ENCODE measurements at regions not wholly inside any gene's neighbourhood (a gene's known extent, or its start where the extent isn't known, plus 50 kb on each side); places are given as distances from the start of the nearest gene placed in this dataset.

GRCh38 chr3:24867783-24868182 is 373.1 kb upstream of the THRB start:
- H3K14ac ChIP-seq (ENCODE audit: insufficient read length): no peak overlapping the region
- WGBS, 2 experiments (ENCODE audit: extremely low coverage in 1 of 2, insufficient coverage in 1 of 2, insufficient read length in 1 of 2, insufficient replicate concordance in 2 of 2, low coverage in 1 of 2, low lambda C conversion rate in 2 of 2, missing lambda C conversion rate in 1 of 2): 89% methylated on average over 4 of the region's 4 CpGs; no CpG with 5 or more reads in 1 of the 2 experiments
- CTCF ChIA-PET (ENCODE audit: partially characterized antibody): no interaction called here
- no peak for TF ChIP-seq BRCA1 (IDR thresholded peaks at IDR 0.05; ENCODE audit: low read depth, low read length)

More at GRCh38 chr3:24867783-24868182, 373.1 kb upstream of the THRB start:
- no peak overlapping the region for H3K4ac ChIP-seq (replicated peaks; ENCODE audit: insufficient read length, low read depth, low read length)
- no peak overlapping the region for H4K8ac ChIP-seq (ENCODE audit: extremely low read depth, insufficient read depth, low read length)
- H3K79me2 ChIP-seq (ENCODE audit: control insufficient read depth in 1 of 2, insufficient read depth in 2 of 2, low read length in 2 of 2): no peaks in the 10 kb centered on the region
- no peaks in the 10 kb centered on the region for H3K79me1 ChIP-seq (ENCODE audit: low read depth, low read length)
- H3K4me3 ChIP-seq (ENCODE audit: extremely low read depth in 1 of 4, insufficient read depth in 2 of 4, low read depth in 3 of 4, low read length in 4 of 4): no peak overlapping the region
- H4K5ac ChIP-seq (ENCODE audit: insufficient read length, low read depth, low read length): no peak overlapping the region
- H2BK15ac ChIP-seq (ENCODE audit: low read length): no peak overlapping the region
- no peak overlapping the region for H2BK20ac ChIP-seq (ENCODE audit: low read length)
- no peak for DNase-seq (ENCODE audit: low read depth in 1 of 2, low spot score in 2 of 2)
- H3K36me3 ChIP-seq (ENCODE audit: control insufficient read depth in 2 of 4, insufficient read depth in 4 of 4, low read length in 3 of 4): no peaks in the 10 kb centered on the region
- FAIRE-seq: no peak
- POLR2A ChIA-PET (ENCODE audit: partially characterized antibody): no interaction called here
- H3K27me3 ChIP-seq (replicated peaks in 1 of 4; ENCODE audit: control insufficient read depth in 3 of 4, extremely low read depth in 1 of 4, insufficient read depth in 3 of 4, low read length in 3 of 4): no peaks in the 10 kb centered on the region
- H2BK12ac ChIP-seq (ENCODE audit: low read depth, low read length): no peak overlapping the region
- H4K91ac ChIP-seq (replicated peaks; ENCODE audit: insufficient read length, low read length): no peak overlapping the region
- H3K9ac ChIP-seq (replicated peaks in 1 of 4; ENCODE audit: extremely low read depth in 1 of 4, low read depth in 3 of 4, low read length in 3 of 4): no peak overlapping the region
- 0 out of 7 replicates have a peak, but pooled peaks cover 0 to 4% (median 1%) of the 10 kb centered on the region in 4 experiments for H3K4me1 ChIP-seq (replicated peaks in 1 of 4; ENCODE audit: control insufficient read depth in 3 of 4, insufficient read depth in 4 of 4, low read length in 3 of 4)
- no peaks in the 10 kb centered on the region for H4K20me1 ChIP-seq (replicated peaks in 1 of 2; ENCODE audit: control insufficient read depth in 1 of 2, insufficient read depth in 2 of 2, low read length in 2 of 2)
- no peak overlapping the region for H3K18ac ChIP-seq (ENCODE audit: extremely low read depth, low read length)
- no peak overlapping the region for H2BK120ac ChIP-seq (replicated peaks; ENCODE audit: low read depth, low read length)
- H3K27ac ChIP-seq (ENCODE audit: low read depth, low read length): no peak overlapping the region
- H3K23ac ChIP-seq (ENCODE audit: insufficient read length): no peak overlapping the region
- no peak overlapping the region for H2BK5ac ChIP-seq (ENCODE audit: low read depth, low read length)
- no peaks in the 10 kb centered on the region for H3K23me2 ChIP-seq (ENCODE audit: low read depth, low read length)
- H2AK5ac ChIP-seq (ENCODE audit: low read depth, low read length): no peak overlapping the region
- no peaks in the 10 kb centered on the region for H3K9me3 ChIP-seq (ENCODE audit: insufficient read depth in 2 of 2, low read depth in 1 of 2, low read length in 1 of 2)
- no peak overlapping the region for H2AFZ ChIP-seq (ENCODE audit: low read length)
- no peak overlapping the region for H3K56ac ChIP-seq (replicated peaks; ENCODE audit: insufficient read length, low read depth, low read length)
- no peak overlapping the region for H3K4me2 ChIP-seq (ENCODE audit: insufficient read depth in 1 of 2, low read depth in 2 of 2, low read length in 2 of 2)

Measured in H1 (cell line).